Renal pelvis (tissue), 1 donor: ENCODE measurements at regions not wholly inside any gene's neighbourhood (a gene's known extent, or its start where the extent isn't known, plus 50 kb on each side); places are given as distances from the start of the nearest gene placed in this dataset.

Experiments used
- DNase-seq: peaks from one replicate; pipeline ENCODE4 v3.0.0-alpha.2; 2013

GRCh38 chr2:188142088-188142487 is 149.6 kb upstream of the GULP1 start:
- DNase-seq = no peak

DNA sequence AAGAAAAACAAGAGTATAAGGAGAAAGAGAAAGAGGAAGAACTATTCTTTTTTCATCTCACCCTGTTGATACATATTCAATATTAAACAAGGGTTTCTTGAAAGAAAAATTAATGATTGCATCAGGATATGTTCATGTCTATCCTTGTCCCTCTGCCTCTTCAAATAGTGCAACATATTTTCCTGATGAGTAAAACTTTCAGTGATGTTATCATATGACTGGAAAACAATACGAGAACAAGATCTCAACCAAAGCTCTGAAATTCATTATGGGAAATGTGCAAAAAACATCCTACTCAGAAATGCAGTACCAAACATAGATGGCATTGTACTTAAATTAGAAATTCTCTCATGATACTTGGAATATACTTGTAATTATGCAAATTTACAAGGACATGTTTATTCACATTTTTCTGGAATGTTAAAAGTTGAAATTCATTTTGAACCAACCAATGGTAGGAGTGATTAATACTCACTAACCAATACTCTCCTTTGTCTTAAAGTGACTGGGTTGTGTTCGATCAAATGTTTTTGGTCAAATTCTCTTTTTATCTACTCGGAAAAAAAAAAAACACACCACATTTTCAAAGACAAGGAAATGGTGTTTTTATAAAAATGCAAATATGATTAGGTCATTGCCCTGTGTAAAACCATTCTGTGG is 148.9 kb upstream of the GULP1 start:
- DNase-seq = no peak

DNA sequence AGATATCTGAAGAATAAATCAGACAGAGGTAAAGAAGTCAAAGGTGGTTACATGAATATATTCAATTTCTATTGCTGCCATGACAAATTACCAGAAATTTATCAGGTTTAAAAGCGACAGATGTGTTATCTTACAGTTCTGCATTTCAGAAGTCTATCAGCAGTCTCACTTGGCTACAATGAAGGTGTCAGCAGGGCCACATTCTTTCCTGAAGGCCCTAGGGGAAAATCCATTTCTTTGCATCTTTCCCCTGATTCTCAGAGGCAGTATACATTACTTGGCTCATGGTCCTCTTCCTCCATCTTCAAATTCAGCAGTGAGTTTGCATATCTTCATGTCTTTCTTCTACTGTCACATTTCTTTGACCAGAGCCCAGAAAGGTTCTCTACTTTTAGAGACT is 145.8 kb upstream of the GULP1 start:
- DNase-seq = no peak

DNA sequence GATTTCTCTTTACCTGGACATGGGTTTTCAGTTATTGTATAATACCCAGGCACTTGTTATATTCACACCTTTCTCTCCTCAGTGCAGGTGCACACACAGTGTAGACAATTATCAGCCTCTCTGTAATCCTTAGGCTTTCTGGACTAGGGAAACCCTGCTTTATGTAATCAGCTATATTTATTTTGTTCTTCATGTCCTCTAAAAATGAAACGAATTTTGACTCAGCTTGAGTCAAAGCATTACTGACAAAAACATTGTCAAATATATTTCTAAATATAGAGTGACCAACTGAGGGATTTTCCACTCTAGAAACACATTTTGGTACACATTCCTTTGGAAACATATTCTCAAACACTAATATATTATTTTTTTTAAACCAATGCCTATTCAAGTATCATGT is 144.8 kb upstream of the GULP1 start:
- no peak for DNase-seq

GRCh38 chr2:188151670-188152069 is 140.0 kb upstream of the GULP1 start:
- DNase-seq = no peak

DNA sequence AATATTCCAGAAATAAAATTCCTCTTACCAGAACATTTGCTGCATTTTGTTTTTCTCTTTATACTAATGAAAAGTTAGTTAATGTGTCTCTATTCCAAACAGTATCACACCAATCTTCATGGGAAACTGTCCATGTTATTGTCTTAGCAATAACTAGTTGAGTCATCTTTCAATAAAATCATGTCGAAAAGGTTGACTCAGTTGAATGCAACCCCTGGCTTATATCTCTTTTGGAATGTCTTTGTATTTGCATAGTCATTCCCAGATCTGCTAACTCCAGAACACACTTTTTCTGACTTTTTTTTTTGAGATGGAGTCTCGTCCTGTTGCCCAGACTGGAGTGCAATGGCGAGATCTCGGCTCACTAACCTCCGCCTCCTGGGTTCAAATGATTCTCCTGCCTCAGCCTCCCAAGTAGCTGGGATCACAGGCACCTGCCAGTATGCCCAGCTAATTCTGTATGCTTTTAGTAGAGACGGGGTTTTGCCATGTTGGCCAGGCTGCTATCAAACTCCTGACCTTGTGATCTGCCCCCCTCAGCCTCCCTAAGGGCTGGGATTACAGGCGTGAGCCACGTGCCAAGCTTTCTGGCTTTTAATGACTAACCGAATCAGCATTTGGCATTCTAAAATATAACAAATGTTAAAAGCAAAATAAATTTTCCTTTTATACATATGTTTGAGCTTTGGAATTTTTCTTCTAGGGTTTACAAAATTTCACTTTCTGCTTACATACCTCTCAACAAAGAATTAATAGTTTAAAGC is 133.2 kb upstream of the GULP1 start:
- DNase-seq = no peak

DNA sequence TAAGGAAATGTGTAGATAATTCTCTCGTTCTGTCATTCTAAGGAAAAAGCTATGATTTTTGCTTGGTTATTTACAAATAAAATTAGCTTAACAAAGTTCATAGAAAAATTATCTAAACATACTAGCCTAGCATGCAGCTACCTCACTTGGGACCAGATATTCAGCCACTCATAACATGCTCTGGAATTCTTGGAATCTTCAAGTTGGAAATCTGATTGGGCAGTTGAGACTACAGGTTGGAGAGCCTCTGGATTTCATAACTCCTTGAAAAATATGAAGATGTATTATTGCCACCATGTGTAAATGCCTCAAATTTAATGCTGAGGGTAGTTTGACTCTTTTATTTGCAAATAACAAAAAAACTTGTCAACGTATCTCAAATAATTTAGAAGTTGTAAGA is 132.2 kb upstream of the GULP1 start:
- DNase-seq = no peak

- no peak for DNase-seq
These were observed 121.3 kb upstream of the GULP1 start for GRCh38 chr2:188170356-188170755.

DNA sequence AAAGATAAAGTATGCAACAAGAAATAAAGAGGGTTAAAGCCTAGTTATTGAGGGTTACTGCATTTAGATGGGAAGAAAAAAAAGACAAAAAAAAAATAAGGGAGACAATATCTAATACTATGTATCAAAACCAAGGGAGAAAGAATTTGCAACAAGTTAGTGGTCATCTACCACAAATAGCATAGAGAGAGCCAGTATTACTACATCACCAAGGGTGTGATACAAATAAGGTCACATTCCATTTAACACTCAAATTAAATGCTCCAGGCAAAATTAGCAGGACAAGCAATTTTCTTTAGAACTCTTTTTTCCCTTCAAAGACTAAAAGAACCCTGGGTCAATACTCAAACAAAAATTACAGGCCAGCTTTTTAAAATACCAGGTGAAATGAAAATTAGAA is 115.1 kb upstream of the GULP1 start:
- no peak for DNase-seq

GRCh38 chr2:188181067-188181838 is 110.4 kb upstream of the GULP1 start:
- no peak for DNase-seq

- no peak for DNase-seq
These were observed 109.8 kb upstream of the GULP1 start for GRCh38 chr2:188181884-188182283.

- DNase-seq = no peak
These were observed 103.9 kb upstream of the GULP1 start for GRCh38 chr2:188187726-188188125.

GRCh38 chr2:188189356-188189755 is 102.3 kb upstream of the GULP1 start:
- DNase-seq = no peak

- DNase-seq = no peak
These were observed 98.4 kb upstream of the GULP1 start for GRCh38 chr2:188193230-188193629.

- no peak for DNase-seq
These were observed 95.2 kb upstream of the GULP1 start for GRCh38 chr2:188196343-188197008.

- no peak for DNase-seq
These were observed 92.0 kb upstream of the GULP1 start for GRCh38 chr2:188199716-188200128.

DNA sequence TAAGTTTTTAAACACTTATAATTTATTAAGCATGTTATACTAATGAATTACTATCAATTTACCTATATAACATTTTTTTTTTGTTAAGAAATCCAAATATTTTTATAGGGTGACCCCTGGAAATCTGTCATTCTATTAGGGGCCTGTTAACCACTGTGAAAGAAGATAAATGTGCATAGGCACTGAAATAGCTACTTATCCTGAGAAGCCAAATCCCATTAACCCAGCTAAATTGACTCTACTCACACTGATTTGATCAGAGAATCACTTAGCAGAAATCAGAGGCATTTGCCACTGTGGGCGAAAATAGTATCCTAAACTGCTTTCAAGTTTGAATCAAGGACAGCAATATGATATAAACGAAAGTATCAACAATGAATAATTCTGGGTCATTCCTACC is 90.0 kb upstream of the GULP1 start:
- DNase-seq = no peak

GRCh38 chr2:188202777-188203176 is 88.9 kb upstream of the GULP1 start:
- DNase-seq = no peak

DNA sequence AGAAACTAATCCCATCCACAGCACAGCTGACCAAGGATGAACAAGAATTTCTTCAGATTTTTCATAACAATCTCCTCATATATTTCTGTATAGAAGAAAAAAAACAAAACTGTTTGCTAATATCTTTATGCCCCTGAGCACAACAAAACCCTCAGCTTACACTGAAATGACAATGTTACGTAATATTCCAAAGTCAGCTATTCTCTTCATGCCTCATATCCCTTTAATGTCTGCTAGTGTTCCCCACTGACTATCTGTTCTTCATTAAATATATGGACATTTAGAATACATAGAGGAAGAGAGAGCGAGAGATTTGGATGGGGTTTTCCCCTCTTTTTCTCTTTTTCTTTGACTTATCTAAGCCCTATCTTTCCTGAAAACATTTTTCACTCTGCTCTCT is 87.9 kb upstream of the GULP1 start:
- no peak for DNase-seq

GRCh38 chr2:188204824-188205223 is 86.8 kb upstream of the GULP1 start:
- peak; percentile 17 for DNase-seq

DNA sequence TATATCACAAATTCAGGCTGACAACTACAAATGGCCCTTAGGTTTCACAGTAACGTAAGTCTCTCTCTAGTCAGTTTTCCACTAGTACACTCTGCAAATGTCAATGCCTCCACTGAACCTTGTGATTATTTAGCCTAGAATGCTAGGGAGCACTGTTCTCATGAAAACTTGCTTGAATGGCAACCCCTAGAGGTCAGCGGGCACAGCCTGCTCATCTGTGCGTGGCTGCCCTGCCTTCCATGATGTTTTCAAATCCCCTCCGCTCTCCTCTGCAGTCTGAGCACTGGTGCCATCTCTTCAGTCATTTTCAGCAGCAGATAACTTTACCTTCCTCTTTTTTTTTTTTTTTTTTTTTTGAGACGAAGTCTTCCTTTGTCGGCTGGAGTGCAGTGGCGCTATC is 84.1 kb upstream of the GULP1 start:
- DNase-seq = no peak

DNA sequence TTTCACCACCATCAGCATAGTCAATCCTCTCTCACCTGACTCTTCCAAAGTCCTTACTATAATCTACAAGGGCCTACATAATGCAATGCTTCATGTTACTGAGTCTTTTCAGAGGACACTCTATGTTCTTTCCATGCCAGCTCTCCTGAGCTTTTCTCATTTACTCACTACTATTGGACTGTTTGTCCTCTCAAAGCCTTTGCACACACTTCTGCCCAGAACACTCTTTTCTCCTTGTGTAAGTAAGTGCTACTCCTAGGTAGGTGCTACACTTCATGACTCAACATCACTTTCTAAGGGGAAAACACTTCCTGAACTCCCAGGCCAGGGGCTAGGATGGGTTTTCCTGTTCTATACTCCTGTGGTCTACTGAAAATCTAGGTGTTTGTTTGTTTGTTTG is 82.5 kb upstream of the GULP1 start:
- no peak for DNase-seq

- no peak for DNase-seq
These were observed 74.4 kb upstream of the GULP1 start for GRCh38 chr2:188217264-188217663.
